Left forelimb (tissue), 1 donor: ENCODE measurements at regions not wholly inside any gene's neighbourhood (a gene's known extent, or its start where the extent isn't known, plus 50 kb on each side); places are given as distances from the start of the nearest gene placed in this dataset.
"Not testable (repeated sequence)": the region's sequence is repeated elsewhere in the genome, so short reads cannot be mapped to it uniquely, and the experiment has no call there.

Experiments used
- DNase-seq: peaks from one replicate; pipeline ENCODE4 v3.0.0-alpha.2; 2018; ENCODE audit warnings: low spot score

- DNase-seq = no peak
Observed at GRCh38 chr1:4119516-4120220, 219.6 kb upstream of the C1orf174 start.

- no peak for DNase-seq
Observed at GRCh38 chr1:4120557-4121292, 220.7 kb upstream of the C1orf174 start.

- DNase-seq = no peak
Observed at GRCh38 chr1:4121293-4121684, 221.2 kb upstream of the C1orf174 start.

- DNase-seq = no peak
Observed at GRCh38 chr1:4121834-4122512, 221.9 kb upstream of the C1orf174 start.

GRCh38 chr1:4122513-4123160 is 222.6 kb upstream of the C1orf174 start:
- no peak for DNase-seq

- no peak for DNase-seq
Observed at GRCh38 chr1:4124631-4125145, 224.6 kb upstream of the C1orf174 start.

GRCh38 chr1:4126251-4126650 is 226.2 kb upstream of the C1orf174 start:
- no peak for DNase-seq

- DNase-seq = no peak
Observed at GRCh38 chr1:4126731-4127591, 226.9 kb upstream of the C1orf174 start.

- DNase-seq = no peak
Observed at GRCh38 chr1:4127592-4128140, 227.6 kb upstream of the C1orf174 start.

GRCh38 chr1:4128616-4129015 is 228.5 kb upstream of the C1orf174 start:
- DNase-seq = no peak

- DNase-seq = no peak
Observed at GRCh38 chr1:4129693-4130092, 229.6 kb upstream of the C1orf174 start.

- no peak for DNase-seq
Observed at GRCh38 chr1:4130096-4130495, 230.0 kb upstream of the C1orf174 start.

GRCh38 chr1:4131734-4132133 is 231.7 kb upstream of the C1orf174 start:
- no peak for DNase-seq

GRCh38 chr1:4132352-4133296 is 232.6 kb upstream of the C1orf174 start:
- DNase-seq = no peak

- DNase-seq = no peak
Observed at GRCh38 chr1:4133297-4133938, 233.3 kb upstream of the C1orf174 start.

GRCh38 chr1:4133939-4134321 is 233.9 kb upstream of the C1orf174 start:
- no peak for DNase-seq

- not testable (repeated sequence) for DNase-seq
Observed at GRCh38 chr1:4135853-4136252, 235.8 kb upstream of the C1orf174 start.

- no peak for DNase-seq
Observed at GRCh38 chr1:4137621-4138415, 237.7 kb upstream of the C1orf174 start.

- DNase-seq = no peak
Observed at GRCh38 chr1:4139646-4140045, 239.6 kb upstream of the C1orf174 start.
